Left lung (tissue), 4 donors: ENCODE measurements at regions not wholly inside any gene's neighbourhood (a gene's known extent, or its start where the extent isn't known, plus 50 kb on each side); places are given as distances from the start of the nearest gene placed in this dataset.

ENCODE experiments used
- ATAC-seq: fragments of 200-7000 bp; cut with Tn5 transposase; one replicate; pipeline ENCODE4 v1.9.1; 2020; ENCODE audit warnings: moderate library complexity
- DNase-seq, 4 donors: peaks; one replicate each; pipeline ENCODE4 v3.0.0-alpha.2; 2013 to 2020
- H3K27ac ChIP-seq, 2 donors: fragments of 200-600 bp; sonication (generic) in 1 of 2; one replicate each; pipeline versions ENCODE4 v1.5.0 to v1.8.0; 2020 to 2021
- H3K27me3 ChIP-seq, 2 donors: fragments of 200-600 bp; sonication (generic) in 1 of 2; one replicate each; pipeline versions ENCODE4 v1.5.0 to v1.8.0; 2020 to 2021
- H3K36me3 ChIP-seq, 2 donors: fragments of 200-600 bp; sonication (generic) in 1 of 2; one replicate each; pipeline versions ENCODE4 v1.5.0 to v1.8.0; 2020 to 2021
- H3K4me1 ChIP-seq, 2 donors: fragments of 200-600 bp; one replicate each; pipeline ENCODE4 v1.8.0; 2021
- H3K4me3 ChIP-seq, 2 donors: fragments of 200-600 bp; sonication (generic) in 1 of 2; one replicate each; pipeline versions ENCODE4 v1.5.0 to v1.8.0; 2020 to 2021; ENCODE audit warnings: mild to moderate bottlenecking in 1 of 2
- H3K9me3 ChIP-seq, 2 donors: fragments of 200-600 bp; sonication (generic) in 1 of 2; one replicate each; pipeline versions ENCODE4 v1.5.0 to v1.8.0; 2020 to 2021
- CTCF ChIP-seq, 2 donors: fragments of 200-600 bp; sonication (generic) in 1 of 2; IDR thresholded peaks; one replicate each; pipeline versions ENCODE4 v1.5.0 to v1.8.0; 2021; ENCODE audit warnings: antibody characterized with exemption in 2 of 2
- intact Hi-C, 2 donors: fragments of 100-400 bp; cut with DNase I; formaldehyde crosslinking; loops; one replicate each; pipeline versions ENCODE4 v1.11.2 to v1.14.2; 2022
- donor health status: DM: no; HTN: yes; CAD: no.
- donor health status: DM: no; HTN: no; CAD: no.

DNA sequence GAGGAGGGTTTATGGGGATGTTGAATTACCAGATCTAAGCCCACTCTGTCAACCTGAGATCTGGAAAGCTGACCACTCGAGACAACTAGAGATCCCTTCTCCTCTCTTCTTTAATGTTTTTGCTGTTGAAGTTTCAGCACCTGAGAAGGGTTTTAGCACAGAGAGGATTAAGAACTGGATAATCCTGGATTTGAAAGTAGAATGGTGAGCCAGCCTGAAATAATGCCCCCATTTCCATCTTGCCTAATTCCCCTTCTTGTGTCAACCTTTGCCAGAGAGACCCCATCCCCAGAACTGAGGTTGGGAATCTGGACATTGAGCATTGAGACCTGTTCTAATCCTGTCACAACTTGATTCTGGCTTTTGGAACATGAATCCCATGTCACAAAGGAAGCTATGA, 87.8 kb upstream of the RFLNA start:
- H3K4me1 ChIP-seq, result no peaks in the 10 kb centered on the region
- intact Hi-C loops, result no loop called here
- TF ChIP-seq CTCF (IDR thresholded peaks at IDR 0.05), result no peak

GRCh38 chr12:124207617-124208016, 87.3 kb upstream of the RFLNA start:
- ATAC-seq (no peak), DNase-seq (no peak)
- Histone ChIP-seq H3K9me3 (peaks cover 0 to 12% of the 10 kb centered on the region in 2 donors), H3K27ac (no peak overlapping the region), H3K4me1 (no peaks in the 10 kb centered on the region), H3K27me3 (no peaks in the 10 kb centered on the region), H3K4me3 (no peak overlapping the region), H3K36me3 (no peaks in the 10 kb centered on the region)
- intact Hi-C loops, result no loop called here
- TF ChIP-seq CTCF (IDR thresholded peaks at IDR 0.05), result no peak

More for the DNA sequence above, 87.8 kb upstream of the RFLNA start:
- no peaks in the 10 kb centered on the region for H3K27me3 ChIP-seq
- no peak for ATAC-seq
- no peak overlapping the region for H3K4me3 ChIP-seq
- H3K36me3 ChIP-seq, result no peaks in the 10 kb centered on the region
- peaks cover 0 to 12% of the 10 kb centered on the region in 2 donors for H3K9me3 ChIP-seq
- H3K27ac ChIP-seq, result no peak overlapping the region
- no peak for DNase-seq

- Histone ChIP-seq H3K9me3 (peaks cover 0 to 12% of the 10 kb centered on the region in 2 donors), H3K27me3 (no peaks in the 10 kb centered on the region), H3K27ac (no peak overlapping the region), H3K36me3 (no peaks in the 10 kb centered on the region), H3K4me1 (no peaks in the 10 kb centered on the region), H3K4me3 (no peak overlapping the region)
- no peak for TF ChIP-seq CTCF (IDR thresholded peaks at IDR 0.05)
- DNase-seq, result no peak
- no peak for ATAC-seq
- intact Hi-C loops, result no loop called here
Measured at GRCh38 chr12:124208489-124208888, 86.4 kb upstream of the RFLNA start.

GRCh38 chr12:124210991-124211577, 83.8 kb upstream of the RFLNA start:
- no peaks in the 10 kb centered on the region for H3K27me3 ChIP-seq
- no peak overlapping the region for H3K4me3 ChIP-seq
- no peak for DNase-seq
- TF ChIP-seq CTCF (IDR thresholded peaks at IDR 0.05), result no peak
- no peak for ATAC-seq
- no peaks in the 10 kb centered on the region for H3K4me1 ChIP-seq
- peaks cover 0 to 22% of the 10 kb centered on the region in 2 donors for H3K9me3 ChIP-seq
- no peaks in the 10 kb centered on the region for H3K36me3 ChIP-seq
- intact Hi-C loops, result no loop called here
- no peak overlapping the region for H3K27ac ChIP-seq

GRCh38 chr12:124211753-124212152, 83.1 kb upstream of the RFLNA start:
- intact Hi-C loops, result no loop called here
- H3K36me3 ChIP-seq, result no peaks in the 10 kb centered on the region
- H3K27ac ChIP-seq, result no peak overlapping the region
- no peak overlapping the region for H3K4me3 ChIP-seq
- peaks cover 0 to 22% of the 10 kb centered on the region in 2 donors for H3K9me3 ChIP-seq
- no peaks in the 10 kb centered on the region for H3K27me3 ChIP-seq
- H3K4me1 ChIP-seq, result no peaks in the 10 kb centered on the region
- DNase-seq (no peak), ATAC-seq (no peak)
- TF ChIP-seq CTCF (IDR thresholded peaks at IDR 0.05), result no peak
